ENCODE measurements at regions not wholly inside any gene's neighbourhood (a gene's known extent, or its start where the extent isn't known, plus 50 kb on each side); places are given as distances from the start of the nearest gene placed in this dataset.

GRCh38 chr11:22430639-22431038 lies 92.5 kb downstream of the SLC17A6 start:
- TF ChIP-seq LEF1 (IDR thresholded peaks at IDR 0.05; ENCODE audit: borderline replicate concordance) (no peak), FOXM1 (IDR thresholded peaks at IDR 0.05; ENCODE audit: borderline replicate concordance) (no peak), ARNT (IDR thresholded peaks at IDR 0.05) (no peak)

Measured in HEK293T (cell line).